Left ventricle myocardium inferior (tissue), 1 donor: ENCODE measurements at regions not wholly inside any gene's neighbourhood (a gene's known extent, or its start where the extent isn't known, plus 50 kb on each side); places are given as distances from the start of the nearest gene placed in this dataset.

Source experiments
- DNase-seq: peaks from one replicate; pipeline ENCODE4 v3.0.0-alpha.2; 2020
- H3K27ac ChIP-seq: fragments of 200-600 bp; replicated peaks from 2 replicates; pipeline ENCODE4 v1.8.0; 2021
- H3K27me3 ChIP-seq: fragments of 200-600 bp; 2 replicates; pipeline ENCODE4 v1.8.0; 2021; ENCODE audit warnings: low read depth
- H3K36me3 ChIP-seq: fragments of 200-600 bp; 2 replicates; pipeline ENCODE4 v1.8.0; 2021
- H3K4me1 ChIP-seq: fragments of 200-600 bp; 2 replicates; pipeline ENCODE4 v1.8.0; 2021
- H3K4me3 ChIP-seq: fragments of 200-600 bp; 2 replicates; pipeline ENCODE4 v1.8.0; 2021; ENCODE audit warnings: mild to moderate bottlenecking, moderate library complexity
- H3K9me3 ChIP-seq: fragments of 200-600 bp; replicated peaks from 2 replicates; pipeline ENCODE4 v1.8.0; 2021
- CTCF ChIP-seq: fragments of 200-600 bp; IDR thresholded peaks from 2 replicates; pipeline ENCODE4 v1.8.0; 2021; ENCODE audit warnings: antibody characterized with exemption, mild to moderate bottlenecking, borderline replicate concordance
- intact Hi-C: fragments of 100-400 bp; cut with micrococcal nuclease; formaldehyde crosslinking; loops from one replicate; pipeline ENCODE4 v1.11.0; 2022
- donor health status: DM: no; HTN: yes; CAD: no; lungs with severe emphysema.

- intact Hi-C loops, result no loop called here
Observed at GRCh38 chr22:48475661-48476345, 1351.9 kb downstream of the BRD1 start.

GRCh38 chr22:48474881-48475280, 1352.8 kb downstream of the BRD1 start:
- no peak for TF ChIP-seq CTCF
- Histone ChIP-seq H3K27ac (no peak overlapping the region), H3K36me3 (no peaks in the 10 kb centered on the region), H3K4me1 (peaks cover 4% of the 10 kb centered on the region), H3K9me3 (no peaks in the 10 kb centered on the region), H3K27me3 (peaks cover 59% of the 10 kb centered on the region), H3K4me3 (no peak overlapping the region)
- intact Hi-C loops, result no loop called here
- no peak for DNase-seq

More at GRCh38 chr22:48475661-48476345, 1351.9 kb downstream of the BRD1 start:
- Histone ChIP-seq H3K4me3 (no peak overlapping the region), H3K36me3 (no peaks in the 10 kb centered on the region), H3K9me3 (no peaks in the 10 kb centered on the region), H3K27me3 (peaks cover 61% of the 10 kb centered on the region), H3K27ac (no peak overlapping the region), H3K4me1 (peaks cover 4% of the 10 kb centered on the region)
- TF ChIP-seq CTCF, result no peak
- DNase-seq, result no peak

GRCh38 chr22:48473202-48473601, 1354.5 kb downstream of the BRD1 start:
- H3K9me3 ChIP-seq, result no peaks in the 10 kb centered on the region
- no peak for TF ChIP-seq CTCF
- H3K4me3 ChIP-seq, result no peak overlapping the region
- H3K27ac ChIP-seq, result no peak overlapping the region
- intact Hi-C loops, result no loop called here
- no peak for DNase-seq
- no peaks in the 10 kb centered on the region for H3K36me3 ChIP-seq
- peaks cover 4% of the 10 kb centered on the region for H3K4me1 ChIP-seq
- H3K27me3 ChIP-seq, result peaks cover 54% of the 10 kb centered on the region

GRCh38 chr22:48464246-48464645, 1363.4 kb downstream of the BRD1 start:
- intact Hi-C loops, result no loop called here
- Histone ChIP-seq H3K27ac (no peak overlapping the region), H3K36me3 (no peaks in the 10 kb centered on the region), H3K4me3 (no peak overlapping the region), H3K9me3 (no peaks in the 10 kb centered on the region), H3K4me1 (no peaks in the 10 kb centered on the region), H3K27me3 (peaks cover 65% of the 10 kb centered on the region)
- TF ChIP-seq CTCF, result no peak
- DNase-seq, result no peak

- TF ChIP-seq CTCF, result no peak
- no peak for DNase-seq
Observed at GRCh38 chr22:48459859-48460823, 1367.5 kb downstream of the BRD1 start.

More at GRCh38 chr22:48459859-48460823, 1367.5 kb downstream of the BRD1 start:
- H3K4me3 ChIP-seq, result no peak overlapping the region
- H3K27me3 ChIP-seq, result peaks cover 60% of the 10 kb centered on the region
- intact Hi-C loops, result no loop called here
- no peaks in the 10 kb centered on the region for H3K36me3 ChIP-seq
- no peaks in the 10 kb centered on the region for H3K9me3 ChIP-seq
- no peak overlapping the region for H3K27ac ChIP-seq
- H3K4me1 ChIP-seq, result peaks cover 5% of the 10 kb centered on the region
